ENCODE measurements at regions not wholly inside any gene's neighbourhood (a gene's known extent, or its start where the extent isn't known, plus 50 kb on each side); places are given as distances from the start of the nearest gene placed in this dataset.

GRCh38 chr12:69129017-69129416, 110.4 kb upstream of the CPSF6 start:
- no peaks in the 10 kb centered on the region for H3K9me2 ChIP-seq (replicated peaks; ENCODE audit: control insufficient read depth, low read length)
- H3K4me3 ChIP-seq (ENCODE audit: low read length) = no peak overlapping the region
- no peak overlapping the region for H3K27ac ChIP-seq (ENCODE audit: low read depth, low read length)
- TF ChIP-seq CTCF (IDR thresholded peaks at IDR 0.05; ENCODE audit: low read depth, low read length, poor library complexity, severe bottlenecking) (no peak), EZH2phosphoT487 (IDR thresholded peaks at IDR 0.05; ENCODE audit: borderline replicate concordance, low read length) (no peak)
- H3K36me3 ChIP-seq (ENCODE audit: control insufficient read depth, low read length) = no peaks in the 10 kb centered on the region
- no peaks in the 10 kb centered on the region for H3K79me2 ChIP-seq (ENCODE audit: control insufficient read depth, low read length)
- peaks cover 4% of the 10 kb centered on the region for H3K27me3 ChIP-seq (ENCODE audit: control insufficient read depth, low read length)
- no peaks in the 10 kb centered on the region for H3F3A ChIP-seq (ENCODE audit: control insufficient read depth, insufficient read depth)
- no peaks in the 10 kb centered on the region for H4K20me1 ChIP-seq (ENCODE audit: control insufficient read depth, insufficient read depth, low read depth, low read length)
- H3K4me1 ChIP-seq (ENCODE audit: control insufficient read depth, low read length) = no peaks in the 10 kb centered on the region
- no peak overlapping the region for H3K4me2 ChIP-seq (ENCODE audit: low read length)
- H3K9me3 ChIP-seq (ENCODE audit: control insufficient read depth, insufficient read depth, low read length) = no peaks in the 10 kb centered on the region

GRCh38 chr12:69129564-69129963, 109.8 kb upstream of the CPSF6 start:
- TF ChIP-seq CTCF (IDR thresholded peaks at IDR 0.05; ENCODE audit: low read depth, low read length, poor library complexity, severe bottlenecking) (no peak), EZH2phosphoT487 (IDR thresholded peaks at IDR 0.05; ENCODE audit: borderline replicate concordance, low read length) (no peak)
- no peaks in the 10 kb centered on the region for H3K79me2 ChIP-seq (ENCODE audit: control insufficient read depth, low read length)
- no peaks in the 10 kb centered on the region for H3K36me3 ChIP-seq (ENCODE audit: control insufficient read depth, low read length)
- no peak overlapping the region for H3K4me2 ChIP-seq (ENCODE audit: low read length)
- no peaks in the 10 kb centered on the region for H4K20me1 ChIP-seq (ENCODE audit: control insufficient read depth, insufficient read depth, low read depth, low read length)
- H3K9me2 ChIP-seq (replicated peaks; ENCODE audit: control insufficient read depth, low read length) = no peaks in the 10 kb centered on the region
- no peaks in the 10 kb centered on the region for H3F3A ChIP-seq (ENCODE audit: control insufficient read depth, insufficient read depth)
- peaks cover 4% of the 10 kb centered on the region for H3K27me3 ChIP-seq (ENCODE audit: control insufficient read depth, low read length)
- no peaks in the 10 kb centered on the region for H3K4me1 ChIP-seq (ENCODE audit: control insufficient read depth, low read length)
- H3K4me3 ChIP-seq (ENCODE audit: low read length) = no peak overlapping the region
- no peaks in the 10 kb centered on the region for H3K9me3 ChIP-seq (ENCODE audit: control insufficient read depth, insufficient read depth, low read length)
- no peak overlapping the region for H3K27ac ChIP-seq (ENCODE audit: low read depth, low read length)

- no peaks in the 10 kb centered on the region for H3F3A ChIP-seq (ENCODE audit: control insufficient read depth, insufficient read depth)
- H3K4me2 ChIP-seq (ENCODE audit: low read length) = no peak overlapping the region
- H3K27me3 ChIP-seq (ENCODE audit: control insufficient read depth, low read length) = peaks cover 4% of the 10 kb centered on the region
- H3K79me2 ChIP-seq (ENCODE audit: control insufficient read depth, low read length) = no peaks in the 10 kb centered on the region
- H3K36me3 ChIP-seq (ENCODE audit: control insufficient read depth, low read length) = no peaks in the 10 kb centered on the region
- H3K9me2 ChIP-seq (replicated peaks; ENCODE audit: control insufficient read depth, low read length) = no peaks in the 10 kb centered on the region
- H3K4me3 ChIP-seq (ENCODE audit: low read length) = no peak overlapping the region
- no peak for TF ChIP-seq EZH2phosphoT487 (IDR thresholded peaks at IDR 0.05; ENCODE audit: borderline replicate concordance, low read length)
- peak; percentile 58 for TF ChIP-seq CTCF (IDR thresholded peaks at IDR 0.05; ENCODE audit: low read depth, low read length, poor library complexity, severe bottlenecking)
- no peaks in the 10 kb centered on the region for H4K20me1 ChIP-seq (ENCODE audit: control insufficient read depth, insufficient read depth, low read depth, low read length)
- no peaks in the 10 kb centered on the region for H3K9me3 ChIP-seq (ENCODE audit: control insufficient read depth, insufficient read depth, low read length)
- no peak overlapping the region for H3K27ac ChIP-seq (ENCODE audit: low read depth, low read length)
- no peaks in the 10 kb centered on the region for H3K4me1 ChIP-seq (ENCODE audit: control insufficient read depth, low read length)
Measured at GRCh38 chr12:69130064-69130463, 109.3 kb upstream of the CPSF6 start.

- Histone ChIP-seq H3K4me3 (ENCODE audit: low read length) (no peak overlapping the region), H4K20me1 (ENCODE audit: control insufficient read depth, insufficient read depth, low read depth, low read length) (no peaks in the 10 kb centered on the region), H3K27ac (ENCODE audit: low read depth, low read length) (no peak overlapping the region), H3K27me3 (ENCODE audit: control insufficient read depth, low read length) (peaks cover 4% of the 10 kb centered on the region), H3K4me1 (ENCODE audit: control insufficient read depth, low read length) (no peaks in the 10 kb centered on the region), H3K36me3 (ENCODE audit: control insufficient read depth, low read length) (no peaks in the 10 kb centered on the region), H3F3A (ENCODE audit: control insufficient read depth, insufficient read depth) (no peaks in the 10 kb centered on the region), H3K9me2 (replicated peaks; ENCODE audit: control insufficient read depth, low read length) (no peaks in the 10 kb centered on the region), H3K4me2 (ENCODE audit: low read length) (no peak overlapping the region), H3K9me3 (ENCODE audit: control insufficient read depth, insufficient read depth, low read length) (no peaks in the 10 kb centered on the region), H3K79me2 (ENCODE audit: control insufficient read depth, low read length) (no peaks in the 10 kb centered on the region)
- TF ChIP-seq EZH2phosphoT487 (IDR thresholded peaks at IDR 0.05; ENCODE audit: borderline replicate concordance, low read length) (no peak), CTCF (IDR thresholded peaks at IDR 0.05; ENCODE audit: low read depth, low read length, poor library complexity, severe bottlenecking) (no peak)
Measured at GRCh38 chr12:69131077-69131476, 108.3 kb upstream of the CPSF6 start.

All from DOHH2 (cell line).